Mesothelial cell of epicardium (in vitro differentiated cells): ENCODE measurements at regions not wholly inside any gene's neighbourhood (a gene's known extent, or its start where the extent isn't known, plus 50 kb on each side); places are given as distances from the start of the nearest gene placed in this dataset.

ENCODE experiments used
- DNase-seq, 2 experiments: peaks; one replicate each; pipeline ENCODE4 v3.0.0; 2021; ENCODE audit warnings: low spot score in 2 of 2; ENCODE audit not compliant: unreplicated experiment in 2 of 2
- H3K27ac Mint-ChIP-seq: 2 replicates; pipeline ENCODE4 v1.8.0; 2021; ENCODE audit warnings: mixed read lengths
- H3K27me3 Mint-ChIP-seq: 2 replicates; pipeline ENCODE4 v1.8.0; 2021; ENCODE audit warnings: low read depth, mixed read lengths
- H3K36me3 Mint-ChIP-seq: 2 replicates; pipeline ENCODE4 v1.8.0; 2021; ENCODE audit warnings: mixed read lengths
- H3K4me1 Mint-ChIP-seq: 2 replicates; pipeline ENCODE4 v1.8.0; 2021; ENCODE audit warnings: mixed read lengths
- H3K4me3 Mint-ChIP-seq: 2 replicates; pipeline ENCODE4 v1.8.0; 2021; ENCODE audit warnings: mild to moderate bottlenecking, moderate library complexity, mixed read lengths
- H3K9me3 Mint-ChIP-seq: 2 replicates; pipeline ENCODE4 v1.8.0; 2021; ENCODE audit warnings: mixed read lengths
- TF ChIP-seq, protein P1 (sequence below): fragments of 200-600 bp; sonication (generic); IDR thresholded peaks from one replicate; pipeline ENCODE4 v1.5.0; 2021; ENCODE audit warnings: antibody characterized with exemption; ENCODE audit not compliant: unreplicated experiment

DNA sequence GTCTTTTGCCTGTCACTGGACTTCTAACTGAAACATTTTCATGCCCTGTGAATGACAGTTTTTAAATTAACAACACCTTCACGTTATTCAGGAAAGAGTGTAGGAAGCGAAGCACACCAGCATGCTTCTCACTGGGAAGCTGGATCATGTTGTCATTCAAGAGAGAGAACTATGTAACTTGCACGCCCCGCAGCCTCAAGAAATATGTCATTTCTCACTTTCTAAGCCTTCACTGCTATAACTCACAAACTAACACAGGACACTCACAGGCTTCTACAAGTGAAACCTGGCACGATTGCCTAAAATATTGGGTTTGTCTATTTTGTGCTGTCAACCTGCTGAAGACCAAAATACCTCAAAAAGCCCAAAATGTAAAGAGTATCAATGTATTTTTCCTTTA lies 466.3 kb downstream of the EFNA5 start:
- no peak overlapping the region for H3K27ac Mint-ChIP-seq
- DNase-seq: no peak
- no peak overlapping the region for H3K4me3 Mint-ChIP-seq
- TF ChIP-seq, protein P1, sequence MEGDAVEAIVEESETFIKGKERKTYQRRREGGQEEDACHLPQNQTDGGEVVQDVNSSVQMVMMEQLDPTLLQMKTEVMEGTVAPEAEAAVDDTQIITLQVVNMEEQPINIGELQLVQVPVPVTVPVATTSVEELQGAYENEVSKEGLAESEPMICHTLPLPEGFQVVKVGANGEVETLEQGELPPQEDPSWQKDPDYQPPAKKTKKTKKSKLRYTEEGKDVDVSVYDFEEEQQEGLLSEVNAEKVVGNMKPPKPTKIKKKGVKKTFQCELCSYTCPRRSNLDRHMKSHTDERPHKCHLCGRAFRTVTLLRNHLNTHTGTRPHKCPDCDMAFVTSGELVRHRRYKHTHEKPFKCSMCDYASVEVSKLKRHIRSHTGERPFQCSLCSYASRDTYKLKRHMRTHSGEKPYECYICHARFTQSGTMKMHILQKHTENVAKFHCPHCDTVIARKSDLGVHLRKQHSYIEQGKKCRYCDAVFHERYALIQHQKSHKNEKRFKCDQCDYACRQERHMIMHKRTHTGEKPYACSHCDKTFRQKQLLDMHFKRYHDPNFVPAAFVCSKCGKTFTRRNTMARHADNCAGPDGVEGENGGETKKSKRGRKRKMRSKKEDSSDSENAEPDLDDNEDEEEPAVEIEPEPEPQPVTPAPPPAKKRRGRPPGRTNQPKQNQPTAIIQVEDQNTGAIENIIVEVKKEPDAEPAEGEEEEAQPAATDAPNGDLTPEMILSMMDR: no peak
- peaks cover 3% of the 10 kb centered on the region for H3K36me3 Mint-ChIP-seq
- H3K4me1 Mint-ChIP-seq: peaks cover 11% of the 10 kb centered on the region
- H3K9me3 Mint-ChIP-seq: peaks cover 6% of the 10 kb centered on the region
- H3K27me3 Mint-ChIP-seq: no peaks in the 10 kb centered on the region

DNA sequence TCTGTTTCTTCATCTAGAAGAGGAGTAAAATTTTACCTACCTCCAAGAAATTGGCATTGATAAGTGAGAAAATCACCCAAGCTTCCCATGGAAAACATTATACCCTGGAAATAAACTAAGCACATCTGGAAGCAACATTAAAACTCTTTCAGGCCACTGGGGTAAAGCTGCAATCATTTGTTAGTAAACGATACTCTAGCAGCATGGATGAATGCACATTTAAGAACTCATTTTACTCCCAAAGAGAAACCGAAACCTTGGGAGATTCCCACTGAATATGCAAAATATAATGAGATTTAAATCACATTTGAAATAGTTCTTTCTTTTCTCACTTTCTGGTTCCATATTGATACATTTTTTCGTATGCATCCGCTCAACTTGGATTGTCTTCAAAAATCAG lies 467.5 kb downstream of the EFNA5 start:
- H3K4me1 Mint-ChIP-seq: peaks cover 11% of the 10 kb centered on the region
- H3K27me3 Mint-ChIP-seq: no peaks in the 10 kb centered on the region
- H3K27ac Mint-ChIP-seq: no peak overlapping the region
- peaks cover 3% of the 10 kb centered on the region for H3K36me3 Mint-ChIP-seq
- peaks cover 6% of the 10 kb centered on the region for H3K9me3 Mint-ChIP-seq
- H3K4me3 Mint-ChIP-seq: no peak overlapping the region
- TF ChIP-seq, protein P1: no peak
- no peak for DNase-seq

DNA sequence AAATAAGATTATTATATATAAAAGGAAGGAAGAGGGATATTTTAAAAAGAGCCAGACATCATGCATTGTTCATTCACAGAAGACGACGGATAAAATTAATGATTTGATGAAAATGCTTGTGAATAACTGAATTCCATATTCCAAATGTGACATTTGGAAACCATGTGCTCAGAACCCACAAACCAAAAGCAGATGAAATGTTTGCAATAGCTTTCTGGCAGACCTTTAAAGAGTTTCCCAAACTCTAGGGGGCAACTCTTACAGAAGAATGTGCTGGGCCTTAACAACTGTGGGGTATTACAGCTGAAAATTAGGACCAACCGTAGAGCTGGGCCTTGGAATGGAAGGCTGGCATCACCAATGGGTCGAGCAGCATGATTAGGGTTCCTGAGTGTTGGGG lies 471.0 kb downstream of the EFNA5 start:
- Mint-ChIP-seq H3K27me3 (no peaks in the 10 kb centered on the region), H3K27ac (no peak overlapping the region), H3K9me3 (no peaks in the 10 kb centered on the region), H3K4me1 (peaks cover 11% of the 10 kb centered on the region), H3K36me3 (no peaks in the 10 kb centered on the region), H3K4me3 (no peak overlapping the region)
- DNase-seq: no peak
- TF ChIP-seq, protein P1: no peak

DNA sequence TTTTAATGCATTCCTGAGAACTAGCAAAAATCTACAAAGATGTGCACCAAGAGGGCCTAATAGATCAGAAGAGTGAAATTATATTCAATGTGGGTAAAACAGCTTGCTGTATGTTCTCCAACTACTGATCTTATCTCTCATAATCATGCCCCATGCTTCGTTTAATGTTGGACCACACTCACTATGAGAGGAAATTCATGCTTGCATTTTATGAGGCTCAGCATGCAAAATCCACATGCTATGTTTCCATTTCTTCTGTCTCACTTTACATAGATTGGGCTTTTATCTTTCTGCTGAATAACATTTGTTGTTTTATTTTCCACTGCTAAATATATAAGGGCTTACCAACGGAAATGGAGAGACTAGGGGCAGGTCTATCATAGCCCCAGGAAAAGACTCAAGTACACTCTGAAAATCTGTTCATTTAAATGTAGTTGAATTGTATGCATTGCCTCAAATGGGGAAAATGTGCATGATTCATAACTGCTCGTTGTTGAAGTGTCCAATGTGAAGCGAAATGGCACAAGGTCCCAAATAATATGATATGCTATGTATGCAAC lies 474.2 kb downstream of the EFNA5 start:
- Mint-ChIP-seq H3K9me3 (peaks cover 8% of the 10 kb centered on the region), H3K4me1 (peaks cover 3% of the 10 kb centered on the region), H3K27ac (no peak overlapping the region), H3K4me3 (no peak overlapping the region), H3K27me3 (no peaks in the 10 kb centered on the region), H3K36me3 (no peaks in the 10 kb centered on the region)
- DNase-seq: no peak
- TF ChIP-seq, protein P1: no peak

DNA sequence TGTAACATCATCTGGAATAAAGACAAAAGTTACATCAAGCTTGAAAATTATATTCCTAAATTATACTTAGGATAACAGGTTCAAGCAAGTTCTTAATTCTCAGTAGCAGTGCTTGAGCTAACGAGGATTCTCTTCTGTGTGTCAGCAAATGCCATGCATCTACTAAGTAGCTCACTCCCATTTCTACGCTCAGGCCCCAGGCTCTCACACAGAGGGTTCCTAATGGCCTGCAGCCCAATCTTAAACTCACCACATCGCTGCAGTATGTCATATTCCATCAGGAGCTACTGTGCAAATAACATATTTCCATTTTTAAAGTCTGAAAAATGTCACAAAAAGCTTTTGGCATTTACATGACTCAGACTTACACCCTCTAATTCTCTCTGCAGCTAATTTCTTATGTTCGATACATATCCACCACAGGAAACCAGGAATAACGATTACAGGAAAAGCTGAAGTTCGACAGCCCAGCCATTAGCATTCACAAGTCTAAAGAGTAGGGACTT lies 474.8 kb downstream of the EFNA5 start:
- DNase-seq: no peak
- Mint-ChIP-seq H3K9me3 (peaks cover 8% of the 10 kb centered on the region), H3K4me1 (peaks cover 3% of the 10 kb centered on the region), H3K36me3 (no peaks in the 10 kb centered on the region), H3K27me3 (no peaks in the 10 kb centered on the region), H3K4me3 (no peak overlapping the region), H3K27ac (no peak overlapping the region)
- TF ChIP-seq, protein P1: no peak

DNA sequence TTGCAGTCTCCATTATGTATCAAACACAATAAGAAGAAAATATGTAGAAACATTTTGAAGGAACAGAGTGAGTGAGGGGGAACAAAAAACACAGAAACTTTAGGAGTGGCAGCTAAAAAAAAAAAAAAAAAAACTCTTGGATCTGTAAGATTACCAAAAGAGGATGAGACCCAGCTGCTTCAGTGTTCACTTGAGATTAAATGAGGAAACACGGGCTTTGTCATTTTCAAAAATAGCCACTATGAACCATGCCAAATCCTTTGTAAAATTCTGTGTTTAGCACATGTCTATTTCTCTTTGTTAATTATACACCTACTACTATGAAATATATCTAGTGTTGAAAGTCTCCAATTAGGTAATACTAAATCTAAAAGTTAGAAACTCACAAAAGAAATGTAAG lies 485.9 kb downstream of the EFNA5 start:
- no peak overlapping the region for H3K27ac Mint-ChIP-seq
- DNase-seq: no peak
- peaks cover 46% of the 10 kb centered on the region for H3K9me3 Mint-ChIP-seq
- H3K4me3 Mint-ChIP-seq: no peak overlapping the region
- no peaks in the 10 kb centered on the region for H3K27me3 Mint-ChIP-seq
- H3K4me1 Mint-ChIP-seq: no peaks in the 10 kb centered on the region
- TF ChIP-seq, protein P1: no peak
- H3K36me3 Mint-ChIP-seq: peaks cover 11% of the 10 kb centered on the region
